Aorta (tissue), 5 donors: ENCODE measurements at regions not wholly inside any gene's neighbourhood (a gene's known extent, or its start where the extent isn't known, plus 50 kb on each side); places are given as distances from the start of the nearest gene placed in this dataset.

ENCODE experiments used
- ATAC-seq: fragments of 200-7000 bp; cut with Tn5 transposase; one replicate; pipeline ENCODE4 v1.9.1; 2022; ENCODE audit warnings: moderate library complexity; ENCODE audit not compliant: low FRiP score
- DNase-seq, 2 donors: peaks; one replicate each; pipeline ENCODE4 v3.0.0-alpha.2; 2020
- H3K27ac ChIP-seq, 2 donors: one replicate each; pipeline ENCODE4 v1.5.1; 2013; ENCODE audit warnings: low read length in 2 of 2, mild to moderate bottlenecking in 2 of 2, moderate library complexity in 2 of 2, control low read depth in 1 of 2, inconsistent platforms in 1 of 2, low read depth in 1 of 2
- H3K27me3 ChIP-seq, 2 donors: one replicate each; pipeline ENCODE4 v1.6.1; 2013; ENCODE audit warnings: control low read depth in 1 of 2, low read length in 1 of 2, mild to moderate bottlenecking in 1 of 2, moderate library complexity in 1 of 2; ENCODE audit not compliant: insufficient read depth in 2 of 2, control insufficient read depth in 1 of 2
- H3K36me3 ChIP-seq, 2 donors: one replicate each; pipeline ENCODE4 v1.6.1; 2013; ENCODE audit warnings: control low read depth in 1 of 2, low read length in 1 of 2, mild to moderate bottlenecking in 1 of 2; ENCODE audit not compliant: insufficient read depth in 2 of 2, control insufficient read depth in 1 of 2
- H3K4me1 ChIP-seq, 2 donors: one replicate each; pipeline ENCODE4 v1.6.1; 2013; ENCODE audit warnings: low read length in 2 of 2, control low read depth in 1 of 2, mild to moderate bottlenecking in 1 of 2, moderate library complexity in 1 of 2; ENCODE audit not compliant: insufficient read depth in 2 of 2, control insufficient read depth in 1 of 2
- H3K4me3 ChIP-seq, 2 donors: one replicate each; pipeline ENCODE4 v1.5.1; 2013; ENCODE audit warnings: low read length in 2 of 2, control low read depth in 1 of 2, mild to moderate bottlenecking in 1 of 2
- H3K9me3 ChIP-seq: one replicate; pipeline ENCODE4 v1.6.1; 2013; ENCODE audit warnings: mild to moderate bottlenecking, low read length; ENCODE audit not compliant: control insufficient read depth
- WGBS, 2 donors: extraction: QIAGEN DNeasy Blood & Tissue Kit; methylation state at CpG; one replicate each; pipeline ENCODE4 v1.1.7; 2013; 5-methylcytosine and 5-hydroxymethylcytosine counted together
- intact Hi-C, 2 donors: fragments of 100-400 bp; cut with DNase I; formaldehyde crosslinking; loops; one replicate each; pipeline versions ENCODE4 v1.14.2 to v1.15.0; 2022
- donor health status: healthy with polysubstance abuse.
- donor health status: Bipolar disorder and iron deficiency.
- donor health status: DM: no; HTN: no; CAD: no.
- donor health status: DM: no; HTN: no; CAD: no.
- donor health status: DM: yes; HTN: yes; CAD: no.

DNA sequence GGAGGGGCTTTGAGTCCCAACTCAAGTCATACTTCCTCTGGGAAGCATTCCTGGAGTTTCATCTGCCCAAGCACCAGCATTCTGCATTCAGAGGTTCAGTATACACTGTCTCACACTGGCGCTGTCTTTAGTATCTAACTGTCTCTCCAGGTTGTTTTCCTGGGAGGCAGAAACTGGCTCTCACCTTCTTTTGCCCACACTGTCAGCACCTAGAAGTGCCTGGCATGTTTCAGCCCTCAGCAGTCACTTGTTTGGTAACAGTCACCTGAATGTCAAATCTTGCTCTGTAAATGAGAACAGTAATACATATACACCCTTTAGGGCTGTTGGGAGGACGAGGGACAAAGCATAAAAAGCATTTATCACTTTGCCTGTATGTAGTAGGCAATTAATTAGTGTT, 339.6 kb downstream of the UQCRFS1 start:
- H3K27me3 ChIP-seq, result no peaks in the 10 kb centered on the region
- ATAC-seq (no peak), DNase-seq (no peak)
- H3K36me3 ChIP-seq, result no peaks in the 10 kb centered on the region
- intact Hi-C loops, result loop anchor here in 1 of 2 donors (10.0 kb wide), 1 partner anchor 408 kb away; no protein-coding TSS in a partner anchor
- 43 to 44% methylated on average over 2 of the region's 2 CpGs for WGBS, 2 donors
- H3K4me1 ChIP-seq, result no peaks in the 10 kb centered on the region
- no peak overlapping the region for H3K4me3 ChIP-seq
- H3K9me3 ChIP-seq, result no peaks in the 10 kb centered on the region
- no peak overlapping the region for H3K27ac ChIP-seq

DNA sequence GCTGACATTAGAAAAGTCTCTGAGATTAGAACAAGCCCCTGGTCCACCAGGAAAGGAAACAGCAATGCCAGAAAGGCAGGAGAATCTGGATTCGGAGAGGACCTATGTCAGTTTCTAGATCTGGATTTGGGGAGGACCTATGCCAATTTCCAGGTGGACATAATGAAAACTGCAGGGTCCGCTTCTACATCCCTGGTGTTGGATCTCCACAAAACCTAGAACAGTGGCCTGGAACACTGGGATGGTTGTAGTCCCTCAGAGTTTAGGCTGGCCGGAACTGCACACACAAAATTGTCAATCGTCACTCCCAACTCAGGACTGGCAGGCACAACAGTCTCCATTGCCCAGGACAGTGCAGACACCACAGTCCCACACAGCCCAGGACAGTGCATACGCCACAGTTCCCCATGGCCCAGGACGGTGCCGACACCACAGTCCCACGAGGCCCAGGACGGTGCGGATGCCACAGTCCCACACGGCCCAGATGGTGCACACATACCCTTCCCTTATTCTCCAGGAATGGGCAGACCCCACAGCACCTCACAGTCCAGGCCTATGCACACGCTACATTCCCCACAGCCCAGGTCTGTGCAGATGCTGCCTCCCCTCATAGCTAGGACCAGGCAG, 341.7 kb downstream of the UQCRFS1 start:
- DNase-seq (no peak), ATAC-seq (no peak)
- WGBS, 2 donors, result 87 to 89% methylated on average over 12 of the region's 12 CpGs
- Histone ChIP-seq H3K27me3 (no peaks in the 10 kb centered on the region), H3K27ac (no peak overlapping the region), H3K4me3 (no peak overlapping the region), H3K4me1 (no peaks in the 10 kb centered on the region), H3K9me3 (no peaks in the 10 kb centered on the region), H3K36me3 (no peaks in the 10 kb centered on the region)
- intact Hi-C loops, result loop anchor here in 1 of 2 donors (10.0 kb wide), 1 partner anchor 406 kb away; no protein-coding TSS in a partner anchor

DNA sequence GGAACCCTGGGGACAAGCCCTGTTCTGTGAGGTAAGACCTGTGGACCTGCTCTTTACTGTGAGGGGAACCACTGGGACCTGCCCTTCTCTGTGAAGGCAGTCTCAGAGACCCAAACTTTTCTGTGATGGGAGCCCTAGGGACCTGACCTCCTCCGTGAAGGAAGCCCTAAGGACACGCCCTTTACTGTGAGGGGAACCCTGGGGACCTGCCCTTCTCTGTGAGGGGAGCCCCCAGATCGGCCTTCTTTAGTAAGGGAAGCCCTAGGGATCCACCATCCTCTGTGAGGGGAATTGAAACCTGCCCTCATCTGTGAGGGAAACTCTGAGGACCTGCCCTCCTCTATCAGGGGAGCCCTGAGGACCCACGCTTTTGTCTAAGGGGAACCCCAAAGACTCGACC, 343.5 kb downstream of the UQCRFS1 start:
- no peak for DNase-seq
- Histone ChIP-seq H3K9me3 (no peaks in the 10 kb centered on the region), H3K27ac (no peak overlapping the region), H3K4me3 (no peak overlapping the region), H3K4me1 (no peaks in the 10 kb centered on the region), H3K27me3 (no peaks in the 10 kb centered on the region), H3K36me3 (no peaks in the 10 kb centered on the region)
- WGBS, 2 donors, result 59 to 69% methylated on average over 5 of the region's 5 CpGs
- ATAC-seq, result no peak
- intact Hi-C loops, result no loop called here

DNA sequence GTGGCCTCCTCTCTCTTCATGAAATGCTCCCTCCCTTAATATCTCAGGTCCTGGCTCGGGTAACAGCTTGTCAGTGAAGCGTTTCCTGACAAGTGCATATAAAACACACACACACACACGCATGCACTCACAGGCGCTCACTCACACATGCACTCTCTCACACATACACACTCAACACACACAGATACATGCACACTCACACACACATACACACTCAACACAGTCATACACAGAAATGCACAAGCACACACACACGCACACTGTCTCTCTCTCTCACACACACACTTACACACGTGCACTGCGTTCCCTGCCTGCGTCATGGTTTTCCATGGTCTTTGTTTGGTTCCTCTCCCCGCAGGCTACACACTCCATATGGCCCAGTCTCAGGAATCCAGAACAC, 344.1 kb downstream of the UQCRFS1 start:
- Histone ChIP-seq H3K4me3 (no peak overlapping the region), H3K27me3 (no peaks in the 10 kb centered on the region), H3K36me3 (no peaks in the 10 kb centered on the region), H3K9me3 (no peaks in the 10 kb centered on the region), H3K4me1 (no peaks in the 10 kb centered on the region), H3K27ac (no peak overlapping the region)
- intact Hi-C loops, result no loop called here
- 78 to 82% methylated on average over 9 of the region's 9 CpGs for WGBS, 2 donors
- DNase-seq, result no peak
- no peak for ATAC-seq

DNA sequence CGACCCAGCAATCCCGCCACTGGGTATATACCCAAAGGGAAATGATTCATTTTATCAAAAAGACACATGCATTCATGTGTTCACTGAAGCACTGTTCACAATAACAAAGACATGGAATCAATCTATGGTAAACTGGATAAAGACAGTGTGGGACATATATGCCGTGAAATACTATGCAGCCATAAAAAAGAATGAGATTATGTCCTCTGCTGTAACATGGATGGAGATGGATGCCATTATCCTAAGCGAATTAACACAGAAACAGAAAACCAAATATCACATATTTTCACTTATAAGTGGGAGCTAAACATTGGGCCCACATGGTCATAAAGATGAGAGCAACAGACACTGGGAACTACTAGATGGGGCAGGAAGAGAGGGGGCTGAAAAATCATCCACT, 345.0 kb downstream of the UQCRFS1 start:
- no peaks in the 10 kb centered on the region for H3K4me1 ChIP-seq
- H3K9me3 ChIP-seq, result no peaks in the 10 kb centered on the region
- DNase-seq (no peak), ATAC-seq (no peak)
- no peak overlapping the region for H3K4me3 ChIP-seq
- H3K27ac ChIP-seq, result no peak overlapping the region
- no peaks in the 10 kb centered on the region for H3K36me3 ChIP-seq
- intact Hi-C loops, result no loop called here
- 85 to 87% methylated on average over 4 of the region's 4 CpGs for WGBS, 2 donors
- H3K27me3 ChIP-seq, result no peaks in the 10 kb centered on the region

DNA sequence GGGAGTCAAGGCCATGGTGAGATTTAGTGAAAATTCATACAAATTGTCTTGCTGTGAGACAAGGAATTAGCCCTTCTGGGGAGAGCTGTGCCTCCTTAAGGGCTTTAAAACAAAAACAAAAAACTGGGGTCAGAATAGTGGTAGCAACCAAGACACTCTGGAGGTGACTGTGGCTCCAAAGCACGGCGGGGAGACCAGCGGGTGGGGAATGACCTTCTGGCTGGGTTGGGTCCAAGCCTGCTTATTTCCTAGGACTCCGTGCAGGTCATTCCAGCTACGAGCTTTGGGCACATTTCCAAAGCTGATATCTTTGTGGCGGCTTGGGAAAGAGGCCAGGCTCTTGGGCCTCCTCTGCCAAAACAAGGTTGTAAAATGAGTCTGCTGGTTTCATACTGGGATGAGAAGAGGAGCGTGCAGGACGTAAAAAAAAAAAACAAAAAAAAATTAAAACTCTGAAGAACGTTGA, 348.3 kb downstream of the UQCRFS1 start:
- Histone ChIP-seq H3K36me3 (no peaks in the 10 kb centered on the region), H3K4me3 (no peak overlapping the region), H3K4me1 (no peaks in the 10 kb centered on the region), H3K9me3 (no peaks in the 10 kb centered on the region), H3K27me3 (no peaks in the 10 kb centered on the region), H3K27ac (no peak overlapping the region)
- DNase-seq, result no peak
- no peak for ATAC-seq
- 8 to 9% methylated on average over 9 of the region's 9 CpGs for WGBS, 2 donors
- intact Hi-C loops, result no loop called here

DNA sequence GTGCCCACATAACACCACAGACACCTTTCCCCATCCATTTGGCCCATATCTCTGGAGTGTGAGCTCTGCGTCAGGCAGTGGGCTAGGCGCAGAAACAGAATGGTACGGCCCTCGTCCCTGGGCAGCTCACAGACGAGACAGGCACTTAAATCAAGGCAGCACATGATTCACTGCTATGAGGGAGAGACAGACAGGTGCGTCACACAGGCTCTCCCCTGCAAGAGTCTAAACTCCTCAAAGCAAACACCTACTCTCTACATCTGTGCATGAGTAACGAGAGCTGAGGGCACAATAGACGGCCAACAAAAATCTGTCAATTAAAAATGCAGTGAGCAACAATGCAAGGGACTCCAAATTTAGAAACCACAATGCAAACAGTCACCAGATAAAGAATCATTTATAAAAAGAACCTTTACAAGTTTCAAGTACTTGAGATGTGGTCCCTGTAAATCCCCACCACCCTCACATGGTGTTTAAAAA, 348.9 kb downstream of the UQCRFS1 start:
- Histone ChIP-seq H3K27me3 (no peaks in the 10 kb centered on the region), H3K4me1 (no peaks in the 10 kb centered on the region), H3K27ac (no peak overlapping the region), H3K36me3 (no peaks in the 10 kb centered on the region), H3K9me3 (no peaks in the 10 kb centered on the region), H3K4me3 (no peak overlapping the region)
- 45 to 51% methylated on average over 8 of the region's 8 CpGs for WGBS, 2 donors
- intact Hi-C loops, result no loop called here
- ATAC-seq, result no peak
- no peak for DNase-seq

DNA sequence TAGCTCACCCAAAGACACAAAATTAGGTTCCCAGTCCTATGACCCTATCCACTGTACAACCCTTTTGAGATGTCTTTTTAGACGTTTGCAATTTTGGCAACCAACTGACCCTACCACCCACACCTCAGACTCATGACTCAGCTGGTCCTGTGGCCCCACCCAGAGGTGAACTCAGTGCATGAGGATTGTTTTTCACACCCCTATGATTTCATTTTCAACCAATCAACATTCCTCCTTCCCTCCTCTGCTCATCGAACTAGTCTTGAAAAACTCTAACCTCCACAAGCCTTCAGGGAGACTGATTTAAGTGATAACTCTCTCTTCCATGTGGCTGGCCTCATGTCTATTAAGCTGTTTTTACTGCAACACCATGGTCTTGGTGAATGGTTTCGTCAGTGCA, 350.7 kb downstream of the UQCRFS1 start:
- Histone ChIP-seq H3K36me3 (no peaks in the 10 kb centered on the region), H3K27ac (no peak overlapping the region), H3K27me3 (no peaks in the 10 kb centered on the region), H3K9me3 (no peaks in the 10 kb centered on the region), H3K4me1 (no peaks in the 10 kb centered on the region), H3K4me3 (no peak overlapping the region)
- DNase-seq (no peak), ATAC-seq (no peak)
- WGBS, 2 donors, result 24 to 32% methylated on average over 3 of the region's 3 CpGs
- intact Hi-C loops, result no loop called here

DNA sequence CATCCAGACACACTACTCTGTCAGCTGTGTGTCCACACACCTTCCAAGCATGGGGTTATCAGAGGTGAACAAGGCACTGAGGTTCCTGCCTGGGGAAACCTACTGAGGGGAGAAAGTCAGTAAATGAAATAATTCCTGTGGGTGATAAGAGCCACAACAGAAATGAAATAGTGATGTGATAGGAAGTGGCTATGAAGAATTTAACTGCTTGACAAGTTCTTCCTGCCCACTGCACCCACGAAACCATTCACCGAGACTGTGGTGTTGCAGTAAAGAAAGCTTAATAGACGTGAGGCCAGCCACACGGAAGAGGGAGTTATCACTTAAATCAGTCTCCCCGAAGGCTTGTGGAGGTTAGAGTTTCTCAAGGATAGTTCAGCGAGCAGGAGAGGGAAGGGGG, 353.1 kb downstream of the UQCRFS1 start:
- DNase-seq (no peak), ATAC-seq (no peak)
- Histone ChIP-seq H3K4me3 (no peak overlapping the region), H3K36me3 (no peaks in the 10 kb centered on the region), H3K27ac (no peak overlapping the region), H3K4me1 (no peaks in the 10 kb centered on the region), H3K27me3 (no peaks in the 10 kb centered on the region), H3K9me3 (no peaks in the 10 kb centered on the region)
- intact Hi-C loops, result no loop called here
- WGBS, 2 donors, result 52 to 58% methylated on average over 6 of the region's 6 CpGs
